ENCODE measurements at regions not wholly inside any gene's neighbourhood (a gene's known extent, or its start where the extent isn't known, plus 50 kb on each side); places are given as distances from the start of the nearest gene placed in this dataset.

DNA sequence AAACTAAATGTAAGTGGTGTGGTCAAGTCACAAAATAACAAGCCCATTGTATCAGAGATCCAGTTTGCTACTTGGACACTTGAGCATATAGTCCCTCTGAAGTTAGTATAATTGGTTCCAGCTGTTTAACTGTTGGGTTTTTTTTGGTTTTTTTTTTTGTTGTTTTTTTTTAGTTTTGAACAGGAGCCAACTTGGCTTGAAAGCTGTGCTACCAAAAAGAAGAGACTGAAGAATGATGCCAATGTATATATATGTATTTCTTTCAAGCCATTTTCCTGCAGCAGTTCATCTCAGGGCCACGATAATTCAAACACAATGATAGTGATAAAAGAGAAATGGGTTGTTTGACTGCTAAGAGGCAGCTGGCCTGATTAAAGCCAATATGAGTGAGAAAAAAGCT lies 138.3 kb downstream of the PCDH18 start:
- Histone ChIP-seq H3K36me3 (no peaks in the 10 kb centered on the region), H3K4me1 (peaks cover 4% of the 10 kb centered on the region), H3K4me3 (no peak overlapping the region), H3K27me3 (ENCODE audit: low read depth) (no peaks in the 10 kb centered on the region), H3K9me3 (replicated peaks) (no peaks in the 10 kb centered on the region), H3K27ac (replicated peaks) (peak overlapping the region; percentile 52)
- TF ChIP-seq, protein P1, sequence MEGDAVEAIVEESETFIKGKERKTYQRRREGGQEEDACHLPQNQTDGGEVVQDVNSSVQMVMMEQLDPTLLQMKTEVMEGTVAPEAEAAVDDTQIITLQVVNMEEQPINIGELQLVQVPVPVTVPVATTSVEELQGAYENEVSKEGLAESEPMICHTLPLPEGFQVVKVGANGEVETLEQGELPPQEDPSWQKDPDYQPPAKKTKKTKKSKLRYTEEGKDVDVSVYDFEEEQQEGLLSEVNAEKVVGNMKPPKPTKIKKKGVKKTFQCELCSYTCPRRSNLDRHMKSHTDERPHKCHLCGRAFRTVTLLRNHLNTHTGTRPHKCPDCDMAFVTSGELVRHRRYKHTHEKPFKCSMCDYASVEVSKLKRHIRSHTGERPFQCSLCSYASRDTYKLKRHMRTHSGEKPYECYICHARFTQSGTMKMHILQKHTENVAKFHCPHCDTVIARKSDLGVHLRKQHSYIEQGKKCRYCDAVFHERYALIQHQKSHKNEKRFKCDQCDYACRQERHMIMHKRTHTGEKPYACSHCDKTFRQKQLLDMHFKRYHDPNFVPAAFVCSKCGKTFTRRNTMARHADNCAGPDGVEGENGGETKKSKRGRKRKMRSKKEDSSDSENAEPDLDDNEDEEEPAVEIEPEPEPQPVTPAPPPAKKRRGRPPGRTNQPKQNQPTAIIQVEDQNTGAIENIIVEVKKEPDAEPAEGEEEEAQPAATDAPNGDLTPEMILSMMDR (IDR thresholded peaks at IDR 0.05; ENCODE audit: borderline replicate concordance) = no peak
- DNase-seq = no peak
- intact Hi-C loops (cut with micrococcal nuclease) = no loop called here

DNA sequence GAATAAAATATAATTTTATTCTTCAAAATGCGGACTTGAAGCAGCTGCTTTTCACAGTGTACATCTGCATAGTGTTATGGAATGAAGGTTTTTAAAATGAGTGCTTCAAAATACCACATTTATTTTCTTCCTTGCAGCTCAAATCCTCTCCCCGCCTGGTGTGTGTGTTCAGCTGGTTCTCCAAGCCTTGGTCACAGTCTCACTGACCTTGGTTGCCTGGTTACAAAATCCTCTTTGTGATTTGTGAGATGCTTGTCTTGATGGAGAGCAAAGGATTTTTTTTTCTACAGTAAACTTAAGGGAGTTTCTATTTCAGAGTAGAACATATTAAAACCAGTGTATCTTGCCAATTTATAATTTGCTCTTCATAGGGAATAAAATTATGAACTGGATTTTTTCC lies 139.2 kb downstream of the PCDH18 start:
- TF ChIP-seq, protein P1 (IDR thresholded peaks at IDR 0.05; ENCODE audit: borderline replicate concordance) = no peak
- H3K27me3 ChIP-seq (ENCODE audit: low read depth) = no peaks in the 10 kb centered on the region
- DNase-seq = peak; percentile 17
- intact Hi-C loops (cut with micrococcal nuclease) = no loop called here
- H3K27ac ChIP-seq (replicated peaks) = peak overlapping the region; percentile 52
- no peaks in the 10 kb centered on the region for H3K9me3 ChIP-seq (replicated peaks)
- no peak overlapping the region for H3K4me3 ChIP-seq
- H3K4me1 ChIP-seq = peaks cover 4% of the 10 kb centered on the region
- no peaks in the 10 kb centered on the region for H3K36me3 ChIP-seq

DNA sequence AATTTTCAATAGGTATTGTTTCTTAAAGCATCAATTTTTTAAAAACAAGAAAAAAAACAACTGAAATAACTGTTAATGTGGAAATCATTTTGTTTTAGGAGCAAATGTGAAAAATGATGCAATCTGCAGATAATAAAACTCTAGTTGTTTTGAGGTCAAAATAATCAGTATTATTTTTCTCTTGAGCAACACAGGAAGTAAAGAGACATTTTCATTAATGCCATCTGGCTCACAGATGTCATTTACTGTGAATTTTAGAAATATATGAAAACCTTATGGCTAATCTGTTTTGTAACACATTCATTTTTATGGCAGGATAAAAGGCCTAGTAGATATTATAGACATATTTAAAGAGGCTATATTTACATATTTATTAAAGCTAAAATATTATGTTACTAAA lies 141.6 kb downstream of the PCDH18 start:
- intact Hi-C loops (cut with micrococcal nuclease) = no loop called here
- Histone ChIP-seq H3K4me3 (no peak overlapping the region), H3K27ac (replicated peaks) (peak overlapping the region; percentile 43), H3K4me1 (peaks cover 4% of the 10 kb centered on the region), H3K9me3 (replicated peaks) (no peaks in the 10 kb centered on the region), H3K36me3 (no peaks in the 10 kb centered on the region), H3K27me3 (ENCODE audit: low read depth) (no peaks in the 10 kb centered on the region)
- TF ChIP-seq, protein P1 (IDR thresholded peaks at IDR 0.05; ENCODE audit: borderline replicate concordance) = no peak
- no peak for DNase-seq

DNA sequence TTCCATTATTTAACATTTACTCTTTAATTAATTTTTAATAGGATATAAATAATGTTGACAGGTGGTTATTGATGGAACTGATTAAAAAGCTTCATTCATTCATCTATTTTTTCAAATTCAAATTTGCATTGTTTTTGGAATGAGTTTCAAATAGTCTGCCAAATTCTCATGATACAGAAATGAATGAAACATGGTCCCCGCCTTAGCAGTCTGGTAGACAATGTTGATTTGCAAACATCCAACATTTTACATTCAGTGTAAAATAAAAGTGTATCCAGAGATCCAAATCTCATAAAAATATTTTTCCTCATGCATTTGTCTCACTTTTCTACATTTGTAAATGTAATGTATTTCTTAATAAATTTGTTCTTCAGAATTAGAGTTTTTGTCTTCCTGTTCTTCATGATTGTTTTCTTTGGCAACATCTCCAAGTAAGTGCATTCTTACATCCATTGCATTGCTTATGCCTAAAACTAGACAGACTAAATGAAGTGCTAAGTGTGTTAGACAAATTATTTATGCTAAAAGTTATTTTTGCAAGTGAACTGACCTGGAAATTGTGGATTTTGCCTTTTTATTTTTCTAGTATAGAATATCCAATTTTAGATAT lies 142.3 kb downstream of the PCDH18 start:
- no peak for DNase-seq
- Histone ChIP-seq H3K4me1 (peaks cover 4% of the 10 kb centered on the region), H3K27me3 (ENCODE audit: low read depth) (no peaks in the 10 kb centered on the region), H3K36me3 (no peaks in the 10 kb centered on the region), H3K27ac (replicated peaks) (peak overlapping the region; percentile 43), H3K4me3 (no peak overlapping the region), H3K9me3 (replicated peaks) (no peaks in the 10 kb centered on the region)
- TF ChIP-seq, protein P1 (IDR thresholded peaks at IDR 0.05; ENCODE audit: borderline replicate concordance) = no peak
- intact Hi-C loops (cut with micrococcal nuclease) = no loop called here

DNA sequence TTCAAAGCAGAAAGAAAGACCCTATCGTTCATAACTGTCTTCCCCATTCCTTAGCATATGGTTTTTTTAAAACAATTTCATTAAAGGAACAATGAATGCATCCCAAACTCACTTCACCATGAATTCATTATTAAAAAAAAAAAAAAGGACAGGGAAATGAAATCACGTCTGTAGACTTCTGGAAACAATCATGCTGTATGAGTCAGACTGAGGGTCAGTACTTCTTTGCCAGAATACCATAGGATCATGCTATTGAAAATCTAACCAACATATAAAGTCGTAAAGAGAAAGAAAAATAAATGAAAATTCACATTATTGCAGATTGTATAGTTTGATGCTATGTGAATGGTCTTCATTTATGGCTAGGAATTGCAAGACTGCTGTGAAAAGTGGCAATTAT lies 144.4 kb downstream of the PCDH18 start:
- Histone ChIP-seq H3K9me3 (replicated peaks) (no peaks in the 10 kb centered on the region), H3K27me3 (ENCODE audit: low read depth) (no peaks in the 10 kb centered on the region), H3K4me1 (peaks cover 4% of the 10 kb centered on the region), H3K36me3 (no peaks in the 10 kb centered on the region), H3K27ac (replicated peaks) (no peak overlapping the region), H3K4me3 (no peak overlapping the region)
- DNase-seq = no peak
- TF ChIP-seq, protein P1 (IDR thresholded peaks at IDR 0.05; ENCODE audit: borderline replicate concordance) = no peak
- intact Hi-C loops (cut with micrococcal nuclease) = no loop called here
